NCI-H69 (cell line): ENCODE measurements at regions not wholly inside any gene's neighbourhood (a gene's known extent, or its start where the extent isn't known, plus 50 kb on each side); places are given as distances from the start of the nearest gene placed in this dataset.
"Not testable (repeated sequence)": the region's sequence is repeated elsewhere in the genome, so short reads cannot be mapped to it uniquely, and the experiment has no call there.

Source experiments
- DNase-seq: peaks from one replicate; lab custom pipeline; 2025; lab: John Stamatoyannopoulos, UW

GRCh38 chr4:72677265-72677664 is 108.2 kb upstream of the ADAMTS3 start:
- DNase-seq: no peak

- no peak for DNase-seq
Observed at GRCh38 chr4:72671980-72672379, 103.0 kb upstream of the ADAMTS3 start.

- DNase-seq: no peak
Observed at GRCh38 chr4:72670521-72670920, 101.5 kb upstream of the ADAMTS3 start.

- no peak for DNase-seq
Observed at GRCh38 chr4:72666910-72667309, 97.9 kb upstream of the ADAMTS3 start.

- DNase-seq: no peak
Observed at GRCh38 chr4:72665171-72665968, 96.3 kb upstream of the ADAMTS3 start.

- no peak for DNase-seq
Observed at GRCh38 chr4:72663828-72664227, 94.8 kb upstream of the ADAMTS3 start.

- peak; percentile 2 for DNase-seq
Observed at GRCh38 chr4:72661830-72662229, 92.8 kb upstream of the ADAMTS3 start.

GRCh38 chr4:72641611-72642010 is 72.6 kb upstream of the ADAMTS3 start:
- no peak for DNase-seq

GRCh38 chr4:72636866-72637265 is 67.8 kb upstream of the ADAMTS3 start:
- not testable (repeated sequence) for DNase-seq

GRCh38 chr4:72635931-72636330 is 66.9 kb upstream of the ADAMTS3 start:
- not testable (repeated sequence) for DNase-seq

- DNase-seq: not testable (repeated sequence)
Observed at GRCh38 chr4:72632253-72632652, 63.2 kb upstream of the ADAMTS3 start.

GRCh38 chr4:72631296-72631695 is 62.3 kb upstream of the ADAMTS3 start:
- no peak for DNase-seq

- no peak for DNase-seq
Observed at GRCh38 chr4:72629540-72629939, 60.5 kb upstream of the ADAMTS3 start.

GRCh38 chr4:72627723-72628122 is 58.7 kb upstream of the ADAMTS3 start:
- DNase-seq: no peak
